Right lobe of liver (tissue), 6 donors: ENCODE measurements at regions not wholly inside any gene's neighbourhood (a gene's known extent, or its start where the extent isn't known, plus 50 kb on each side); places are given as distances from the start of the nearest gene placed in this dataset.

Experiments used
- ATAC-seq, 4 donors: fragments of 200-7000 bp; cut with Tn5 transposase; one replicate each; pipeline ENCODE4 v1.9.1; 2020; ENCODE audit warnings: mild to moderate bottlenecking in 4 of 4, moderate library complexity in 4 of 4
- DNase-seq, 3 donors: peaks; one replicate each; pipeline ENCODE4 v3.0.0-alpha.2; 2020
- H3K27ac ChIP-seq, 3 donors: fragments of 200-600 bp; one replicate each; pipeline ENCODE4 v1.8.0; 2022
- H3K27me3 ChIP-seq, 2 donors: fragments of 200-600 bp; one replicate each; pipeline ENCODE4 v1.8.0; 2022
- H3K36me3 ChIP-seq, 4 donors: fragments of 200-600 bp; sonication (generic) in 1 of 4; one replicate each; pipeline versions ENCODE4 v1.5.1 to v1.8.0; 2017 to 2022; ENCODE audit warnings: control low read depth in 1 of 4
- H3K4me1 ChIP-seq, 4 donors: fragments of 200-600 bp; sonication (generic) in 1 of 4; one replicate each; pipeline versions ENCODE4 v1.5.1 to v1.8.0; 2017 to 2022; ENCODE audit warnings: control low read depth in 1 of 4
- H3K4me3 ChIP-seq, 3 donors: fragments of 200-600 bp; one replicate each; pipeline ENCODE4 v1.8.0; 2022
- H3K9me3 ChIP-seq, 4 donors: fragments of 200-600 bp; sonication (generic) in 1 of 4; one replicate each; pipeline versions ENCODE4 v1.5.1 to v1.8.0; 2017 to 2022; ENCODE audit warnings: control low read depth in 1 of 4
- CTCF ChIP-seq, 4 donors: fragments of 200-600 bp in 3 of 4; fragments of 450-650 bp in 1 of 4; IDR thresholded peaks; one replicate each; pipeline versions ENCODE4 v1.5.1 to v1.8.0; 2016 to 2022; ENCODE audit warnings: antibody characterized with exemption in 4 of 4, mild to moderate bottlenecking in 2 of 4
- POLR2A ChIP-seq: fragments of 450-650 bp; IDR thresholded peaks from one replicate; pipeline ENCODE4 v1.6.1; 2017; ENCODE audit warnings: antibody characterized with exemption, mild to moderate bottlenecking
- WGBS: methylation state at CpG from one replicate; pipeline ENCODE4 v1.1.6; 2018; ENCODE audit warnings: low coverage, low lambda C conversion rate; ENCODE audit not compliant: insufficient coverage; ENCODE audit errors: missing lambda C conversion rate; 5-methylcytosine and 5-hydroxymethylcytosine counted together
- intact Hi-C, 2 donors: fragments of 100-400 bp; cut with DNase I; formaldehyde crosslinking; loops; one replicate each; pipeline versions ENCODE4 v1.11.2 to v1.14.1; 2022
- donor health status: DM: no; HTN: yes; CAD: no.
- donor health status: DM: no; HTN: no; CAD: no.
- donor health status: DM: no; HTN: no; CAD: no.
- donor health status: DM: no; HTN: yes; CAD: no.
- donor health status: DM: no; HTN: yes; CAD: no.

- TF ChIP-seq CTCF (IDR thresholded peaks at IDR 0.05) (no peak), POLR2A (no peak)
- intact Hi-C loops = no loop called here
- no peaks in the 10 kb centered on the region for H3K36me3 ChIP-seq
- H3K27ac ChIP-seq = no peak overlapping the region
- H3K9me3 ChIP-seq = no peaks in the 10 kb centered on the region
- ATAC-seq (no peak), DNase-seq (no peak)
- H3K4me3 ChIP-seq = no peak overlapping the region
- 67% methylated on average over 2 of the region's 4 CpGs for WGBS
- H3K27me3 ChIP-seq = no peaks in the 10 kb centered on the region
- H3K4me1 ChIP-seq = no peaks in the 10 kb centered on the region
These were observed 218.8 kb upstream of the CTNNB1 start for GRCh38 chr3:40980467-40980866.

GRCh38 chr3:40985195-40985594 lies 214.1 kb upstream of the CTNNB1 start:
- H3K27ac ChIP-seq = no peak overlapping the region
- no peaks in the 10 kb centered on the region for H3K36me3 ChIP-seq
- DNase-seq (no peak), ATAC-seq (no peak)
- no CpG with 5 or more reads among the region's 2 CpGs for WGBS
- no peak overlapping the region for H3K4me3 ChIP-seq
- H3K4me1 ChIP-seq = no peaks in the 10 kb centered on the region
- no peaks in the 10 kb centered on the region for H3K9me3 ChIP-seq
- no peaks in the 10 kb centered on the region for H3K27me3 ChIP-seq
- intact Hi-C loops = no loop called here
- TF ChIP-seq POLR2A (no peak), CTCF (IDR thresholded peaks at IDR 0.05) (no peak)

GRCh38 chr3:40988468-40988867 lies 210.8 kb upstream of the CTNNB1 start:
- no peak for TF ChIP-seq POLR2A
- TF ChIP-seq CTCF (IDR thresholded peaks at IDR 0.05) = no peak
- Histone ChIP-seq H3K27ac (no peak overlapping the region), H3K4me3 (no peak overlapping the region), H3K36me3 (no peaks in the 10 kb centered on the region), H3K27me3 (no peaks in the 10 kb centered on the region), H3K4me1 (no peaks in the 10 kb centered on the region), H3K9me3 (no peaks in the 10 kb centered on the region)
- DNase-seq (no peak), ATAC-seq (no peak)
- WGBS = 100% methylated on average over 1 of the region's 1 CpG
- intact Hi-C loops = no loop called here

- Histone ChIP-seq H3K9me3 (no peaks in the 10 kb centered on the region), H3K36me3 (no peaks in the 10 kb centered on the region), H3K27ac (no peak overlapping the region), H3K4me1 (no peaks in the 10 kb centered on the region), H3K27me3 (no peaks in the 10 kb centered on the region), H3K4me3 (no peak overlapping the region)
- TF ChIP-seq CTCF (IDR thresholded peaks at IDR 0.05) (no peak), POLR2A (no peak)
- intact Hi-C loops = no loop called here
- DNase-seq = no peak
- ATAC-seq = no peak
- 29% methylated on average over 3 of the region's 6 CpGs for WGBS
These were observed 209.9 kb upstream of the CTNNB1 start for GRCh38 chr3:40989141-40990061.
